HepG2 (cell line): ENCODE measurements at regions not wholly inside any gene's neighbourhood (a gene's known extent, or its start where the extent isn't known, plus 50 kb on each side); places are given as distances from the start of the nearest gene placed in this dataset.

Experiments
- ATAC-seq: fragments of 200-7000 bp; cut with Tn5 transposase; 3 replicates; pipeline ENCODE4 v1.9.1; 2020; ENCODE audit warnings: mild to moderate bottlenecking, moderate library complexity
- BruUV-seq: library from RNA; stranded (reverse); fragments of 400-500 nt; replicated peaks from 2 replicates; lab custom pipeline; 2021; lab: Mats Ljungman, UMichigan
- CTCF ChIA-PET: fragments of 300-600 bp; formaldehyde crosslinking; extraction: SDS; loops from one replicate; lab custom pipeline; 2021; ENCODE audit warnings: low total read pairs, inconsistent platforms, low intra/inter-chr PET ratio; lab: Yijun Ruan, JAX
- POLR2A ChIA-PET: fragments of 350-600 bp; sonication (Branson Sonifier 250); formaldehyde crosslinking; loops from one replicate; lab custom pipeline; 2020; ENCODE audit warnings: antibody characterized with exemption, inconsistent platforms; lab: Yijun Ruan, JAX
- DNase-seq: peaks from one replicate; pipeline ENCODE4 v3.0.0-alpha.2; 2015; ENCODE audit warnings: low spot score
- FAIRE-seq: peaks from 3 replicates; lab custom pipeline; 2011; peaks lifted over from hg19 to GRCh38; lab: Jason Lieb, UNC
- H2AFZ ChIP-seq: one replicate; pipeline ENCODE4 v1.6.1; 2011; ENCODE audit warnings: low read length, inconsistent platforms
- H3K27ac ChIP-seq: fragments of 300-600 bp; 3 replicates; pipeline ENCODE4 v1.8.0; 2011; ENCODE audit warnings: mixed run types, mild to moderate bottlenecking, mixed read lengths, low read length, inconsistent platforms; ENCODE audit not compliant: insufficient read depth; ENCODE audit errors: extremely low read length
- H3K27me3 ChIP-seq, 2 experiments: fragments of 200-600 bp in 1 of 2; 2 replicates in 1 of 2; 3 replicates in 1 of 2; pipeline versions ENCODE4 v1.6.0 to v1.8.0; 2011; ENCODE audit warnings: low read length in 2 of 2, mild to moderate bottlenecking in 2 of 2, moderate library complexity in 2 of 2, inconsistent platforms in 1 of 2; ENCODE audit not compliant: insufficient read depth in 2 of 2, control insufficient read depth in 1 of 2
- H3K36me3 ChIP-seq, 2 experiments: fragments of 200-600 bp in 1 of 2; replicated peaks in 1 of 2; 2 replicates in 1 of 2; 3 replicates in 1 of 2; pipeline versions ENCODE4 v1.5.1 to v1.8.0; 2011; ENCODE audit warnings: low read length in 2 of 2, inconsistent platforms in 1 of 2; ENCODE audit not compliant: insufficient read depth in 2 of 2, control insufficient read depth in 1 of 2
- H3K4me1 ChIP-seq: 2 replicates; pipeline ENCODE4 v1.5.1; 2012; ENCODE audit warnings: low read length, inconsistent platforms; ENCODE audit not compliant: insufficient read depth
- H3K4me2 ChIP-seq: 2 replicates; pipeline ENCODE4 v1.6.0; 2011; ENCODE audit warnings: low read depth, low read length, inconsistent platforms
- H3K4me3 ChIP-seq, 3 experiments: fragments of 200-600 bp in 1 of 3; sonication (generic), shearing (Covaris generic) in 1 of 3; replicated peaks in 1 of 3; 2 replicates each; pipeline ENCODE4 v1.5.1; 2011 to 2016; ENCODE audit warnings: low read length in 3 of 3, inconsistent platforms in 2 of 3, low read depth in 2 of 3, mild to moderate bottlenecking in 2 of 3, control low read depth in 1 of 3, mixed read lengths in 1 of 3; ENCODE audit not compliant: insufficient read depth in 1 of 3
- H3K79me2 ChIP-seq: one replicate; pipeline ENCODE4 v1.6.1; 2011; ENCODE audit warnings: low read length, inconsistent platforms; ENCODE audit not compliant: insufficient read depth
- H3K9ac ChIP-seq: 2 replicates; pipeline ENCODE4 v1.6.0; 2011; ENCODE audit warnings: mild to moderate bottlenecking, low read depth, low read length, inconsistent platforms; ENCODE audit not compliant: insufficient read depth
- H3K9me3 ChIP-seq: 2 replicates; pipeline ENCODE4 v1.5.1; 2012; ENCODE audit warnings: mild to moderate bottlenecking, low read length
- H4K20me1 ChIP-seq: 2 replicates; pipeline ENCODE4 v1.6.0; 2011; ENCODE audit warnings: inconsistent platforms, mild to moderate bottlenecking, low read length, moderate library complexity; ENCODE audit not compliant: insufficient read depth
- ATF7 ChIP-seq, 2 experiments: fragments of 450-650 bp in 1 of 2; sonication (generic) in 1 of 2; formaldehyde crosslinking in 1 of 2; IDR thresholded peaks; 2 replicates each; pipeline versions ENCODE4 v1.4.0 to v1.6.1; 2016 to 2020; ENCODE audit warnings: antibody characterized with exemption in 1 of 2, mild to moderate bottlenecking in 1 of 2, missing genetic modification reagents in 1 of 2
- CREB1 ChIP-seq, 2 experiments: fragments of 450-650 bp in 1 of 2; IDR thresholded peaks; 2 replicates each; pipeline ENCODE4 v1.6.1; 2016 to 2017; ENCODE audit warnings: control low read depth in 1 of 2, mild to moderate bottlenecking in 1 of 2, missing compliant biosample characterization in 1 of 2, missing genetic modification characterization in 1 of 2
- MXI1 ChIP-seq: IDR thresholded peaks from 3 replicates; pipeline ENCODE4 v1.6.1; 2012; ENCODE audit warnings: low read depth, low read length, inconsistent platforms, borderline replicate concordance
- SCMH1 ChIP-seq: sonication (generic); formaldehyde crosslinking; IDR thresholded peaks from 2 replicates; pipeline ENCODE4 v1.9.0; 2021; ENCODE audit warnings: missing genetic modification reagents, mild to moderate bottlenecking, borderline replicate concordance
- SMAD3 ChIP-seq: sonication (generic); formaldehyde crosslinking; IDR thresholded peaks from 2 replicates; pipeline ENCODE4 v1.4.0; 2020; ENCODE audit warnings: missing genetic modification reagents
- ZNF253 ChIP-seq: sonication (generic); formaldehyde crosslinking; IDR thresholded peaks from 2 replicates; pipeline ENCODE4 v1.8.0; 2022; ENCODE audit warnings: mild to moderate bottlenecking, missing genetic modification reagents, borderline replicate concordance
- WGBS: methylation state at CpG from one replicate; pipeline ENCODE4 v1.1.6; 2017; ENCODE audit warnings: low lambda C conversion rate; 5-methylcytosine and 5-hydroxymethylcytosine counted together
- in situ Hi-C: cut with HindIII; loops from 2 replicates; pipeline ENCODE4 v1.10.0; 2017; ENCODE audit warnings: low pct_unique_long_range_greater_than_20kb; ENCODE audit not compliant: extremely low pct_ligation_motif_present
- intact Hi-C: fragments of 100-400 bp; cut with micrococcal nuclease; formaldehyde crosslinking; loops from one replicate; pipeline ENCODE4 v1.10.0; 2022; ENCODE audit not compliant: unreplicated experiment
- TF ChIP-seq, protein P1 (sequence below): sonication (generic); formaldehyde crosslinking; IDR thresholded peaks from 2 replicates; pipeline ENCODE4 v1.4.0; 2020; ENCODE audit warnings: missing genetic modification reagents

DNA sequence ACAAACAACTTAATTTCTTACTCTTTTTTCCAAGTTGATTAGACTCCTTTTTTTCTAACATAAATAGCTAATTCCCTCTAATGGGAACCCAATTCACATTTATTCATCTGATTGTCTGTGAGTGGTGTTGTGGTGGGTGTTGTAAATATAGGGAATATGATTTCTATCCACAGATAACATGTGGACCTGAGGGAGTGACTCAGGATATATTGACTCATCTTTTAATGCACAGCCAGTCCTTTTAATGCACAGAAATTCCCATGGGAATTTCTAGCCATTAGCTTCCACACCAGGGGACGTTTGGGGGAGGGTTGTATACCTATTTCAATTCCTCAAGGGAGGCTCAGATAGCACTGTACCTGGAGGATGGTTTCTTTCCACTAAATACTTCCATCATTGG, 1339.6 kb upstream of the LRRTM1 start (continued):
- no peak for TF ChIP-seq SCMH1 (CRISPR knock-in tag)
- TF ChIP-seq ZNF253, result no peak

DNA sequence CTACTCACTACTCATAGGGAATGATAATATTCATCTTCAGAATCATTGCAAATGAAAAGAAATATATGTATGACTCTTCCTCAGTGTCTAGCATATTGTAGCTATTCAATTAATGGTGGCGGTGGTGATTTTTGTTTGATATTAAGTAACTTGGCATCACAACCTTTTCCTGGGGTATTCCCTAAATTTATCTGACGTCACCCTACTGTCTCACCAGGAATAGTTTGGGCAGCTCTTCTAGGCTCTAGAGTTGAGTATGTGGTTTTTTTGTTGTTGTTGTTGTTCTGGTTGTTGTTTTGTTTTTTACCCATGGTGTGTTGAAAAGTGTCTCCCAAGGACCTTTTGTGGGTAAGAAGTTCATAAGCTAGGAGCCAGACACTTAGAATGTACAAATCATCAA, 1320.3 kb upstream of the LRRTM1 start:
- intact Hi-C loops, result no loop called here
- in situ Hi-C loops, result no loop called here
- DNase-seq (no peak), ATAC-seq (no peak), FAIRE-seq (no peak)
- Histone ChIP-seq H3K79me2 (no peaks in the 10 kb centered on the region), H4K20me1 (no peaks in the 10 kb centered on the region), H3K36me3 (no peaks in the 10 kb centered on the region), H3K9ac (no peak overlapping the region), H3K9me3 (peaks cover 76% of the 10 kb centered on the region), H2AFZ (no peak overlapping the region), H3K4me1 (no peaks in the 10 kb centered on the region), H3K27me3 (no peaks in the 10 kb centered on the region), H3K4me3 (no peak overlapping the region), H3K4me2 (no peak overlapping the region), H3K27ac (no peak overlapping the region)
- WGBS, result 8% methylated on average over 2 of the region's 2 CpGs
- ChIA-PET CTCF (no interaction called here), POLR2A (no interaction called here)
- BruUV-seq, result no TSS peak
- TF ChIP-seq, protein P1, sequence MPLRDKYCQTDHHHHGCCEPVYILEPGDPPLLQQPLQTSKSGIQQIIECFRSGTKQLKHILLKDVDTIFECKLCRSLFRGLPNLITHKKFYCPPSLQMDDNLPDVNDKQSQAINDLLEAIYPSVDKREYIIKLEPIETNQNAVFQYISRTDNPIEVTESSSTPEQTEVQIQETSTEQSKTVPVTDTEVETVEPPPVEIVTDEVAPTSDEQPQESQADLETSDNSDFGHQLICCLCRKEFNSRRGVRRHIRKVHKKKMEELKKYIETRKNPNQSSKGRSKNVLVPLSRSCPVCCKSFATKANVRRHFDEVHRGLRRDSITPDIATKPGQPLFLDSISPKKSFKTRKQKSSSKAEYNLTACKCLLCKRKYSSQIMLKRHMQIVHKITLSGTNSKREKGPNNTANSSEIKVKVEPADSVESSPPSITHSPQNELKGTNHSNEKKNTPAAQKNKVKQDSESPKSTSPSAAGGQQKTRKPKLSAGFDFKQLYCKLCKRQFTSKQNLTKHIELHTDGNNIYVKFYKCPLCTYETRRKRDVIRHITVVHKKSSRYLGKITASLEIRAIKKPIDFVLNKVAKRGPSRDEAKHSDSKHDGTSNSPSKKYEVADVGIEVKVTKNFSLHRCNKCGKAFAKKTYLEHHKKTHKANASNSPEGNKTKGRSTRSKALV, result no peak
- TF ChIP-seq CREB1 (IDR thresholded peaks at IDR 0.05), result peak; percentile 86
- TF ChIP-seq CREB1 (CRISPR knock-in tag; IDR thresholded peaks at IDR 0.05), result no peak
- TF ChIP-seq MXI1, result no peak
- peak; percentile 79 for TF ChIP-seq ATF7 (IDR thresholded peaks at IDR 0.05)
- TF ChIP-seq ATF7 (CRISPR knock-in tag; IDR thresholded peaks at IDR 0.05), result no peak
- TF ChIP-seq SMAD3 (CRISPR knock-in tag), result no peak
